ENCODE measurements at regions not wholly inside any gene's neighbourhood (a gene's known extent, or its start where the extent isn't known, plus 50 kb on each side); places are given as distances from the start of the nearest gene placed in this dataset.

- H3K27ac ChIP-seq: no peak overlapping the region
- TF ChIP-seq ZFX (IDR thresholded peaks at IDR 0.05): no peak
- TF ChIP-seq, protein P1, sequence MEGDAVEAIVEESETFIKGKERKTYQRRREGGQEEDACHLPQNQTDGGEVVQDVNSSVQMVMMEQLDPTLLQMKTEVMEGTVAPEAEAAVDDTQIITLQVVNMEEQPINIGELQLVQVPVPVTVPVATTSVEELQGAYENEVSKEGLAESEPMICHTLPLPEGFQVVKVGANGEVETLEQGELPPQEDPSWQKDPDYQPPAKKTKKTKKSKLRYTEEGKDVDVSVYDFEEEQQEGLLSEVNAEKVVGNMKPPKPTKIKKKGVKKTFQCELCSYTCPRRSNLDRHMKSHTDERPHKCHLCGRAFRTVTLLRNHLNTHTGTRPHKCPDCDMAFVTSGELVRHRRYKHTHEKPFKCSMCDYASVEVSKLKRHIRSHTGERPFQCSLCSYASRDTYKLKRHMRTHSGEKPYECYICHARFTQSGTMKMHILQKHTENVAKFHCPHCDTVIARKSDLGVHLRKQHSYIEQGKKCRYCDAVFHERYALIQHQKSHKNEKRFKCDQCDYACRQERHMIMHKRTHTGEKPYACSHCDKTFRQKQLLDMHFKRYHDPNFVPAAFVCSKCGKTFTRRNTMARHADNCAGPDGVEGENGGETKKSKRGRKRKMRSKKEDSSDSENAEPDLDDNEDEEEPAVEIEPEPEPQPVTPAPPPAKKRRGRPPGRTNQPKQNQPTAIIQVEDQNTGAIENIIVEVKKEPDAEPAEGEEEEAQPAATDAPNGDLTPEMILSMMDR (conservative IDR thresholded peaks at IDR 0.05): no peak
Measured at GRCh38 chr6:167737205-167737830, 89.4 kb upstream of the AFDN start.

- TF ChIP-seq, protein P1 (conservative IDR thresholded peaks at IDR 0.05): no peak
- TF ChIP-seq ZFX (IDR thresholded peaks at IDR 0.05): no peak
- H3K27ac ChIP-seq: no peak overlapping the region
Measured at GRCh38 chr6:167738386-167738785, 88.3 kb upstream of the AFDN start.

- TF ChIP-seq, protein P1 (conservative IDR thresholded peaks at IDR 0.05): no peak
- TF ChIP-seq ZFX (IDR thresholded peaks at IDR 0.05): no peak
- no peak overlapping the region for H3K27ac ChIP-seq
Measured at GRCh38 chr6:167739721-167740475, 86.8 kb upstream of the AFDN start.

DNA sequence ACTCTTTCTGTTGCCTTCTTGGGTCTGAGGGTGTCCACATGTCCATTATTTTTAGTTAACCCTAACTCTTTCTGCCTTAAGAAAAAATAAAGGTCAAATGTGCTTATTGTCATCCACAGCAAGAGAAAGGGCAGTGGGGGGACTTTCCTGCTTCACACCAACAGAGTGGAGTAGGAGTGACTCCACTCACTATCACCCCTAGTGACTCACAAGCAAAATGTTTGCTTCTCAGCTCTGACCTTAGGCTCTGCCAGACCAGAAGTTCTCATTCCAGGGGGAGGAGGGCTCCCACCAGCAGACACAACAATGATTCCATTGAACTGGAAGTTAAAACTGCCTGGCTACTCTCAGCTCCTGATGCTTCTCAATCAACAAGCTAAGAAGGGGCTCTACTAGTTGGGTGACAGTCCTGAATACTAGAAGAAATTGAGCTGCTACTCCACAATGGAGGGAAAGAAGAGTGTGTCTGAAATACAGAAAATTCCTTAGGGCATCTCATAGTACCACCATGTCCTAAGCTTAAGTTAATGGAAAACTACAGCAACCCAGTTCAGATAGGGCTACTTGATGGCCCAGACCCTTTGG, 83.9 kb upstream of the AFDN start:
- no peak overlapping the region for H3K27ac ChIP-seq
- no peak for TF ChIP-seq ZFX (IDR thresholded peaks at IDR 0.05)
- TF ChIP-seq, protein P1 (conservative IDR thresholded peaks at IDR 0.05): no peak

- H3K27ac ChIP-seq: no peak overlapping the region
- TF ChIP-seq ZFX (IDR thresholded peaks at IDR 0.05): no peak
- TF ChIP-seq, protein P1 (conservative IDR thresholded peaks at IDR 0.05): no peak
Measured at GRCh38 chr6:167744681-167745669, 81.7 kb upstream of the AFDN start.

GRCh38 chr6:167745670-167746389, 80.9 kb upstream of the AFDN start:
- TF ChIP-seq, protein P1 (conservative IDR thresholded peaks at IDR 0.05): no peak
- no peak for TF ChIP-seq ZFX (IDR thresholded peaks at IDR 0.05)
- no peak overlapping the region for H3K27ac ChIP-seq
